ENCODE measurements at regions not wholly inside any gene's neighbourhood (a gene's known extent, or its start where the extent isn't known, plus 50 kb on each side); places are given as distances from the start of the nearest gene placed in this dataset.

GRCh38 chr19:27660428-27660827 lies 1552.5 kb downstream of the UQCRFS1 start:
- TF ChIP-seq, protein P1, sequence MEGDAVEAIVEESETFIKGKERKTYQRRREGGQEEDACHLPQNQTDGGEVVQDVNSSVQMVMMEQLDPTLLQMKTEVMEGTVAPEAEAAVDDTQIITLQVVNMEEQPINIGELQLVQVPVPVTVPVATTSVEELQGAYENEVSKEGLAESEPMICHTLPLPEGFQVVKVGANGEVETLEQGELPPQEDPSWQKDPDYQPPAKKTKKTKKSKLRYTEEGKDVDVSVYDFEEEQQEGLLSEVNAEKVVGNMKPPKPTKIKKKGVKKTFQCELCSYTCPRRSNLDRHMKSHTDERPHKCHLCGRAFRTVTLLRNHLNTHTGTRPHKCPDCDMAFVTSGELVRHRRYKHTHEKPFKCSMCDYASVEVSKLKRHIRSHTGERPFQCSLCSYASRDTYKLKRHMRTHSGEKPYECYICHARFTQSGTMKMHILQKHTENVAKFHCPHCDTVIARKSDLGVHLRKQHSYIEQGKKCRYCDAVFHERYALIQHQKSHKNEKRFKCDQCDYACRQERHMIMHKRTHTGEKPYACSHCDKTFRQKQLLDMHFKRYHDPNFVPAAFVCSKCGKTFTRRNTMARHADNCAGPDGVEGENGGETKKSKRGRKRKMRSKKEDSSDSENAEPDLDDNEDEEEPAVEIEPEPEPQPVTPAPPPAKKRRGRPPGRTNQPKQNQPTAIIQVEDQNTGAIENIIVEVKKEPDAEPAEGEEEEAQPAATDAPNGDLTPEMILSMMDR (IDR thresholded peaks at IDR 0.05): no peak
- no peak for TF ChIP-seq EP300 (IDR thresholded peaks at IDR 0.05)
- TF ChIP-seq POLR2A (IDR thresholded peaks at IDR 0.05; ENCODE audit: low read length): no peak
- no peak for TF ChIP-seq ESRRA (IDR thresholded peaks at IDR 0.05; ENCODE audit: borderline replicate concordance, low read length)
- TF ChIP-seq, protein P2, sequence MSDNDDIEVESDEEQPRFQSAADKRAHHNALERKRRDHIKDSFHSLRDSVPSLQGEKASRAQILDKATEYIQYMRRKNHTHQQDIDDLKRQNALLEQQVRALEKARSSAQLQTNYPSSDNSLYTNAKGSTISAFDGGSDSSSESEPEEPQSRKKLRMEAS (IDR thresholded peaks at IDR 0.05): no peak
- no peak for TF ChIP-seq CHD4 (IDR thresholded peaks at IDR 0.05; ENCODE audit: borderline replicate concordance)
- no peak for TF ChIP-seq HOXA7 (CRISPR knock-in tag; IDR thresholded peaks at IDR 0.05)
- TF ChIP-seq RFX5 (IDR thresholded peaks at IDR 0.05): no peak
- no peak for TF ChIP-seq KDM1A (IDR thresholded peaks at IDR 0.05; ENCODE audit: low read depth)
- TF ChIP-seq FOSB (CRISPR knock-in tag; IDR thresholded peaks at IDR 0.05): no peak
- no peak for TF ChIP-seq JUNB (IDR thresholded peaks at IDR 0.05)

Data from A549 (cell line).